GM19438 (cell line): ENCODE measurements at regions not wholly inside any gene's neighbourhood (a gene's known extent, or its start where the extent isn't known, plus 50 kb on each side); places are given as distances from the start of the nearest gene placed in this dataset.

Experiments used
- ATAC-seq: cut with Tn5 transposase; IDR thresholded peaks from one replicate; pipeline ENCODE4 v1.9.1; 2021; ENCODE audit warnings: low read depth; ENCODE audit not compliant: unreplicated experiment

- no peak for ATAC-seq
These were observed 944.3 kb downstream of the NTRK3 start for GRCh38 chr15:87312221-87312620.

- no peak for ATAC-seq
These were observed 956.4 kb downstream of the NTRK3 start for GRCh38 chr15:87300146-87300545.

DNA sequence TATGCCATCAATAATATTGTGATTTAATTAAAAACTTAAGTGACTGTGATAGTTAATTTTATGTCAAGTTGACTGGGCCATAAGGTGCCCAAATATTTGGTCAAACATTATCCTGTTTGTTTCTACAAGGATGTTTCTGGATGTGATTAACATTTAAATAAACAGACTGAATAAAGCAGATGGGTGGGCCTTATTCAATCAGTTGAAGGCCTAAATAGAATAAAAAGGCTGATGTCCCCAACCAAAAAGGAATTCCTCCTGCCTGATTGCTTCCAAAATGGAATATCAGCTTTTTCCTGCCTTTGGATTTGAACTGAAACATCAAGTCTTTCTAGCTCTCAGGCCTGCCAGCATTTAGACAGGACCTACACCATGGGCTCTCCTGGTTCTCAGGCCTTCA, 961.7 kb downstream of the NTRK3 start:
- ATAC-seq: no peak

DNA sequence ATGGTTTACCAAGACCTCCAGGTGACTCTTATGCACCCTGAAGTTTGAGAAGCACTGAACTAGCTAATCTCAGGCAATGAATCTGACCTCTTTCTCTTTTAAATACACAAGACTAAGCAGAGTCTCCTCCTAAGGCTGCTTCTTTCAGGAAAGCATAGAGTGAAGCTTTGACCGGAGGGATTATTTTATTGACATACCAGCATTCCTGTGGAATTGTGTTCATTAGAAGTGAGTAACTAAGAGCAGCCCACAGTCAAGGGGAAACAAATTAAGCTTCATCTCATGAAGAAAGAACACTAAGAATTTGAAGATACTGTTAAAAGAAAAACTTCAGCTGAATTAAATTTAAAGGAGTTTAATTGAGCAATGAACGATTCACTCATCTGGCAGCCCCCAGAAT, 963.5 kb downstream of the NTRK3 start:
- no peak for ATAC-seq

GRCh38 chr15:87287156-87287555, 969.4 kb downstream of the NTRK3 start:
- ATAC-seq: no peak

GRCh38 chr15:87269566-87269965, 987.0 kb downstream of the NTRK3 start:
- ATAC-seq: no peak

DNA sequence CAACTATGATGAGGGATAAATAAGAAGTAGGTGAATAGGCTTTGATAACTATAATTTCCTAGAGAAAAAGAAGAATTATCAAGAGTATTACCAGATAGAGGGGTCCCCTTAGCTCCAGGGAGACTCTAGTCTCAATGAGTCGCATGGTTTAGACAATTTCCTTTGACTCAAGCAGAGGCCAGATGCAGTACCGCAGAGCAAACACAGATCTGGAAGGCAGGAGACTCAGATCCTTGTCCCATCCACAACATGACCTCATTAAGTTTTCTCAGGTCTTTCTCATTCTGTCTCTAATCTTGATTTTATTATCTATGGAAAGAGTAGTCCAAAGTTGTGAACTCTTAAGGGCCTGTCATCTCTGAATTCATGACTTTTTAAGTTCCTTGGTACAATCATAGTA, 987.9 kb downstream of the NTRK3 start:
- ATAC-seq: no peak

- no peak for ATAC-seq
These were observed 988.7 kb downstream of the NTRK3 start for GRCh38 chr15:87267798-87268197.

DNA sequence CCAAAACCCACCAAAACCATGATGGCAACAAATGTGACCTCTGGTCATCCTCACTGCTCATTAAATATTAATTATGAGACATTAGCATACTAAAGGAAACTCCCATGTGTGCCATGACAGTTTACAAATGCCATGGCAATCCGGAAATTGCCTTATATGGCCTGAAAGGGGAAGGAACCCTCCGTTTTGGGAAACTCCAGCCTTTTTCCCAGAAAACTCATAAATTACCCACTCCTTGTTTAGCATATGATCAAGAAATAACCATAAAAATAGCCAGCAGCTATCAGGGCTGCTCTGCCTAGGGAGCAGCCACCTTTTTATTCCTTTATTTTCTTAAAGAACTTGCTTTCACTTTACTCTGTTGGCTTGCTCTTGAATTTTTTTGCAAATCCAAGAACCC, 992.7 kb downstream of the NTRK3 start:
- ATAC-seq: no peak

GRCh38 chr15:87263296-87263695, 993.2 kb downstream of the NTRK3 start:
- no peak for ATAC-seq

- no peak for ATAC-seq
These were observed 1010.9 kb downstream of the NTRK3 start for GRCh38 chr15:87245592-87245991.

- ATAC-seq: no peak
These were observed 1013.1 kb downstream of the NTRK3 start for GRCh38 chr15:87243474-87243873.

GRCh38 chr15:87239582-87240230, 1016.8 kb downstream of the NTRK3 start:
- ATAC-seq: no peak

DNA sequence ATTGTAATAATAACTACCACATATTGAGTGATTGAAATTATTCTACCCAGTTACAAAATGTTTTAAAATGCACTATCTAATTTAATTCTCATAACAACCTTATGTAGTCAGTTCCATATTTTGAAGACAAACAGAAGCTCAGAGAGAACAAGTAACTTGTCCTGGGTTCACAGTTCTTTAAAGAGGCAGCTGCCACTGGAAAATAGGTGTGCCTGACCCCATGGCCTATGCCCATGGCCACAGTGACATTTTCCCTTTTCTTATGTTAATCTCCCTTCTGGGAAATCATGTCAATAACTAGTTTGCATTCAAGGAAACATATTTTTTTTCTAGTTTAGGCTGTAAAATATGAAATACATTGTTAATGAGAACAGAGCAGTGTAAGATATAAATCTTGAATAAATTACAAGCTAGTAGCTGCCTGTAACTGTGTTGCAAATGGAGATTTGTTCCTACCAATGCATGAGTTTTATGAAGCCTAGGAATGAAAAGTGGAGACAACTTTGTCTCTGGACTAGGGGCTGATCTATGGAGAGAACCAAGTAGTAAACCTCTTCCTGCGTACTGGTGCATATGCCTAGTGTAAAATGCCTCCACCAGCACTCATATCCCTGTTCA, 1018.0 kb downstream of the NTRK3 start:
- no peak for ATAC-seq

- no peak for ATAC-seq
These were observed 1028.1 kb downstream of the NTRK3 start for GRCh38 chr15:87228460-87228859.

DNA sequence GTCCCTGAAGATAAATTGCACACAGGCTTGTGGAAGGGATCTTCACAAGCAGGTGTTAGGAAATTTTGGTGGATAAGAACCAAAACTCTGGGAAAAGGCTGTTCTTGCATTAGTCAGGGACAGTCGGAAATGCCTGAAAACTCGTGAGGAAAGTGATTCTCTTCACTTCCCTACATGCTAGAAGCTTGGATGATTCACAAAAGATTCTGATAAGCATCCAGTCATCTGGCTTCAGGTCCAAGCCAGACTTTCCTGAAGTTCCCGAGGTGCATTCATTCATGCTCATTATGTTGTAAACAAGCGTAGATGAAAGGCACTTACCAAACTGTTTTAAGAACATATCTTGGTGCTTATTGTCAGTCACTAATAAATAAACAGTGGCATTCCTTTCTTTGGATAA, 1028.7 kb downstream of the NTRK3 start:
- no peak for ATAC-seq

DNA sequence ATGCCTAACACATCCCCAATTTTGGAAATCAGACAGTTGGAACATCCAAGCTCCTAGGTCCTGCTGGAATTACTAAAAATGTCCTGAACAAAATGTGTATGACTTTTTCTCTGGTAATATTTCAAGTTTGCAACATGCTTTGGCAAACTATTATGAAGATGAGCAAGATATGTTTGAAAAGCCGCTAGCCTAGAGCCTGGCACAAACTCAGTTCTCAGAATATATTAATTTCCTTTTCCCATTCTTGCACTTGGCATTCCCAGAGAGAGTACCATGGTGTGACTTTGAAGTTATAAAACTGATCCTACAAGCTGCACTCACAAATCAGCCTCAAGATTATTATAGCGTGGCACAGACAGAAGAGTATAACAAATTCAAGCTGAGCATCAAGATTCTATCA, 1031.1 kb downstream of the NTRK3 start:
- ATAC-seq: no peak

- ATAC-seq: no peak
These were observed 1032.1 kb downstream of the NTRK3 start for GRCh38 chr15:87224404-87224803.

DNA sequence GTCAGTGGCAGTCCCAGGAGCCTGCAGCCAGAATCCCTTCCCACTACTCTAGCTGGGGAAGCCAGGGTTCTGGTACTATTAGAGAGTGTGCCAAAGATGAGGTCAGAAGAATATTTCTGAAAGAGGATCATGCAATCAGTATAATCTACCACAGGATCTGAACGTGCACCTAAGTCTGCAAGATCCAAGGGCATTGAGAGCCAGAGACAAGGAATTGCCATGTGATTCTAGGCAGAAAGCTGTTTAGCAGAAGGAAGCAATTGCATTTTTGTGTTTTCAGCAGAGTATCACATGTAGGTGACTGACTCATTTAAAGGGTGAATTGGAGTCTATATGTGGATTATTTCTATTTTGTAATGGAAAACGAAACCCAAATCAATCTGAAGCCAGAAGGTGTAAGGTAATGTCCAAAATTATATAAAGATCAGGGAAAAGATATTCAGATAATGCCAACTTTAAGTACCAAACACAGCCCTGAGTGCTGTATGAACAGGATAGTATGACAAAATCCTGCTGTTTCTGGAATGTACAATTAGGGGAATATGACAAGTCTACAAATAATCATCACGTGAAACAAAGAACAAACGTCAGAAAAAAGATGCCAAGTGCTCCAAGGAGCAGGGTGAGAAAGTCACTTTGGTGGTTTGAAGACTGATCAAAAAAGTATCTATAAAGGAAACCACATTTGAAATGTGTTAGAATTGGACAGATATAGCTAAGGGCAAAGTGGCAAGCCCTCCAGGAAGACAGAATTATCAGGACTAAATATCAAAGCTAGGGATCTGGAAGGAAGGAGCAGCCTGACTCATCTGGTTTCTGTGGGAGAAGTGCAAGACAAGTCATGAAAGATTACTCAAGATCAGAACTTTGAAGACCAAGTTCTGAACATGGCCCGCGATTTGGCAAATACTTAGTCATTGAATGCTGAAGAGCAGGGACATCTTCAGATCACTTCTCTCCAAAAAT, 1036.6 kb downstream of the NTRK3 start:
- no peak for ATAC-seq

DNA sequence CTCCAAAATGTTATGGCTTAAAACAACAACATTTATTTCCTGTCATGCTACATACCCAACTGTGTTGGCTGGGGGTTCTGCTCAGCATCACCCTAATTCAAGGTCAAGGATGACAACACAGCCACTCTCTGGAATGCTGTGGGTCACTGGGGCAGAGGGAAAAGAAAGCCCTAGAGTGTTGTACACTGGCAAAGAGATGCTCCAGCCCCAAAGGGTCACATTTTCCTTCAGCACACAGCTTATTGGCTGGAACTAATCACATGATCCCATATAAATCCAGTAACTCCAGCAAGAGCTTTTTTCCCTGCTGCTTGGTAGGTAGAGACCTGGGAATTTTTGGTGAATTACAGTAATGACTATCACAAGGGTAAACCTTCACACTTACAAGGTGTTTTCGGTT, 1041.4 kb downstream of the NTRK3 start:
- no peak for ATAC-seq

GRCh38 chr15:87213626-87214025, 1042.9 kb downstream of the NTRK3 start:
- ATAC-seq: no peak

DNA sequence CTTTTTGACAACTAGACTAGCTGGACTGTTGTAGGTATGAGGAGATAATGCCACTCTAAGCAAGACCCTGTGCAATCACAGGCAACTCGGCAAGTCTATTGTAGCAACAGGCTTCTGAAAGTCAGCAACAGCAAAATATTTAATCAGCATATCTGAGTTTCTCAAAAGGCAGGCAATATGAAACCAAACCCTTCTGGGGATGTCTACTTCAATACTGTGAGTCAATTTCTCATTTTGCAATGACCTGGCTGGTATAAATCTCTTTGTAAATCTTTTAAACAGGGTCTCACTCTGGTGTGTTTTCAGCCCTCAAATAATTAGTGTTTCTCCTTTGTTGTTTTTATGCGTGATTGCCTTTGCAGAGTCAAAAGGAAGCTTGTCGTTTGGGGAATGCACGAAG, 1044.5 kb downstream of the NTRK3 start:
- no peak for ATAC-seq
